Activated CD4-positive, alpha-beta T cell treated with anti-CD3 and anti-CD28 coated beads for 36 hours (primary cell): ENCODE measurements at regions not wholly inside any gene's neighbourhood (a gene's known extent, or its start where the extent isn't known, plus 50 kb on each side); places are given as distances from the start of the nearest gene placed in this dataset.
"Not testable (repeated sequence)": the region's sequence is repeated elsewhere in the genome, so short reads cannot be mapped to it uniquely, and the experiment has no call there.

ENCODE experiments used
- ATAC-seq: fragments of 200-7000 bp; cut with Tn5 transposase; one replicate; pipeline ENCODE4 v1.10.0; 2021; ENCODE audit warnings: mild to moderate bottlenecking, moderate library complexity
- CTCF ChIA-PET: fragments of 350-600 bp; sonication (Branson Sonifier 250); formaldehyde crosslinking; loops from one replicate; lab custom pipeline; 2021; ENCODE audit warnings: antibody characterized with exemption; lab: Charles Lee
- POLR2A ChIA-PET: fragments of 350-600 bp; sonication (Branson Sonifier 250); formaldehyde crosslinking; loops from one replicate; lab custom pipeline; 2021; ENCODE audit warnings: antibody characterized with exemption, inconsistent platforms; lab: Charles Lee
- DNase-seq: peaks from one replicate; pipeline ENCODE4 v3.0.0-alpha.2; 2020
- H3K27ac Mint-ChIP-seq: one replicate; pipeline ENCODE4 v1.8.0; 2021; ENCODE audit warnings: mixed read lengths
- H3K27me3 Mint-ChIP-seq: one replicate; pipeline ENCODE4 v1.8.0; 2021; ENCODE audit warnings: mixed read lengths
- H3K36me3 Mint-ChIP-seq: one replicate; pipeline ENCODE4 v1.8.0; 2021; ENCODE audit warnings: low read depth, mixed read lengths
- H3K4me1 Mint-ChIP-seq: one replicate; pipeline ENCODE4 v1.8.0; 2021; ENCODE audit warnings: mixed read lengths
- H3K4me3 Mint-ChIP-seq: one replicate; pipeline ENCODE4 v1.8.0; 2021; ENCODE audit warnings: mild to moderate bottlenecking, moderate library complexity, mixed read lengths
- H3K9me3 Mint-ChIP-seq: one replicate; pipeline ENCODE4 v1.8.0; 2021; ENCODE audit warnings: low read depth, mixed read lengths
- intact Hi-C, 2 experiments: fragments of 100-400 bp; cut with DNase I in 1 of 2; cut with micrococcal nuclease in 1 of 2; formaldehyde crosslinking; loops; one replicate each; pipeline versions ENCODE4 v1.14.2 to v1.15.1; 2022 to 2024; cut with DNase I, micrococcal nuclease

GRCh38 chr1:213545181-213545580 lies 442.6 kb upstream of the PROX1 start:
- CTCF ChIA-PET: interaction anchor here (0.6 to 0.7 kb wide), 2 partner anchors 282 to 569 kb away, joined by 3 to 4 read pairs; no protein-coding TSS in a partner anchor
- ATAC-seq, DNase-seq, intact Hi-C loops, H3K27ac Mint-ChIP-seq, H3K9me3 Mint-ChIP-seq, H3K27me3 Mint-ChIP-seq, H3K36me3 Mint-ChIP-seq, POLR2A ChIA-PET, H3K4me3 Mint-ChIP-seq, H3K4me1 Mint-ChIP-seq: not testable (repeated sequence)

- Mint-ChIP-seq H3K36me3 (no peaks in the 10 kb centered on the region), H3K4me1 (no peaks in the 10 kb centered on the region), H3K27me3 (peaks cover 2% of the 10 kb centered on the region), H3K27ac (no peak overlapping the region), H3K9me3 (no peaks in the 10 kb centered on the region), H3K4me3 (no peak overlapping the region)
- DNase-seq (no peak), ATAC-seq (no peak)
- POLR2A ChIA-PET: no interaction called here
- intact Hi-C loops: no loop called here
- CTCF ChIA-PET: no interaction called here
Measured at GRCh38 chr1:213549982-213550381, 437.8 kb upstream of the PROX1 start.

- no peaks in the 10 kb centered on the region for H3K9me3 Mint-ChIP-seq
- ChIA-PET CTCF (no interaction called here), POLR2A (no interaction called here)
- H3K36me3 Mint-ChIP-seq: no peaks in the 10 kb centered on the region
- H3K4me1 Mint-ChIP-seq: no peaks in the 10 kb centered on the region
- no peak overlapping the region for H3K27ac Mint-ChIP-seq
- no peak for DNase-seq
- ATAC-seq: no peak
- no peak overlapping the region for H3K4me3 Mint-ChIP-seq
- intact Hi-C loops: no loop called here
- H3K27me3 Mint-ChIP-seq: peaks cover 4% of the 10 kb centered on the region
Measured at GRCh38 chr1:213550804-213551203, 437.0 kb upstream of the PROX1 start.

GRCh38 chr1:213552045-213552444 lies 435.7 kb upstream of the PROX1 start:
- Mint-ChIP-seq H3K9me3 (no peaks in the 10 kb centered on the region), H3K4me3 (no peak overlapping the region), H3K4me1 (no peaks in the 10 kb centered on the region), H3K27ac (no peak overlapping the region), H3K27me3 (peaks cover 4% of the 10 kb centered on the region), H3K36me3 (no peaks in the 10 kb centered on the region)
- no peak for ATAC-seq
- intact Hi-C loops: no loop called here
- CTCF ChIA-PET: no interaction called here
- POLR2A ChIA-PET: no interaction called here
- no peak for DNase-seq

GRCh38 chr1:213560226-213560625 lies 427.5 kb upstream of the PROX1 start:
- POLR2A ChIA-PET: no interaction called here
- H3K27me3 Mint-ChIP-seq: no peaks in the 10 kb centered on the region
- CTCF ChIA-PET: interaction anchor here (0.8 kb wide), 1 partner anchor 14 kb away, joined by 3 read pairs; no protein-coding TSS in a partner anchor
- H3K4me3 Mint-ChIP-seq: no peak overlapping the region
- intact Hi-C loops: no loop called here
- peaks cover 8% of the 10 kb centered on the region for H3K9me3 Mint-ChIP-seq
- H3K4me1 Mint-ChIP-seq: no peaks in the 10 kb centered on the region
- no peaks in the 10 kb centered on the region for H3K36me3 Mint-ChIP-seq
- ATAC-seq (no peak), DNase-seq (no peak)
- H3K27ac Mint-ChIP-seq: no peak overlapping the region

GRCh38 chr1:213561870-213562269 lies 425.9 kb upstream of the PROX1 start:
- no peak overlapping the region for H3K4me3 Mint-ChIP-seq
- no peak for DNase-seq
- no peaks in the 10 kb centered on the region for H3K36me3 Mint-ChIP-seq
- peaks cover 2% of the 10 kb centered on the region for H3K27me3 Mint-ChIP-seq
- no peak overlapping the region for H3K27ac Mint-ChIP-seq
- no peak for ATAC-seq
- ChIA-PET CTCF (no interaction called here), POLR2A (no interaction called here)
- peaks cover 11% of the 10 kb centered on the region for H3K9me3 Mint-ChIP-seq
- intact Hi-C loops: no loop called here
- no peaks in the 10 kb centered on the region for H3K4me1 Mint-ChIP-seq

- ATAC-seq: no peak
- H3K4me1 Mint-ChIP-seq: no peaks in the 10 kb centered on the region
- H3K9me3 Mint-ChIP-seq: peaks cover 11% of the 10 kb centered on the region
- H3K36me3 Mint-ChIP-seq: no peaks in the 10 kb centered on the region
- POLR2A ChIA-PET: no interaction called here
- H3K27ac Mint-ChIP-seq: no peak overlapping the region
- intact Hi-C loops: no loop called here
- H3K4me3 Mint-ChIP-seq: no peak overlapping the region
- DNase-seq: no peak
- CTCF ChIA-PET: no interaction called here
- H3K27me3 Mint-ChIP-seq: peaks cover 2% of the 10 kb centered on the region
Measured at GRCh38 chr1:213564215-213564659, 423.5 kb upstream of the PROX1 start.

- no peak for ATAC-seq
- CTCF ChIA-PET: no interaction called here
- Mint-ChIP-seq H3K9me3 (peaks cover 3% of the 10 kb centered on the region), H3K4me3 (no peak overlapping the region), H3K27ac (no peak overlapping the region), H3K27me3 (peaks cover 9% of the 10 kb centered on the region), H3K4me1 (no peaks in the 10 kb centered on the region), H3K36me3 (no peaks in the 10 kb centered on the region)
- intact Hi-C loops: no loop called here
- POLR2A ChIA-PET: no interaction called here
- DNase-seq: no peak
Measured at GRCh38 chr1:213568929-213569815, 418.6 kb upstream of the PROX1 start.

- Mint-ChIP-seq H3K9me3 (peaks cover 7% of the 10 kb centered on the region), H3K4me3 (no peak overlapping the region), H3K36me3 (no peaks in the 10 kb centered on the region), H3K4me1 (no peaks in the 10 kb centered on the region), H3K27ac (no peak overlapping the region), H3K27me3 (peaks cover 9% of the 10 kb centered on the region)
- ChIA-PET POLR2A (no interaction called here), CTCF (interaction anchor here (0.6 kb wide), 1 partner anchor 12 kb away, joined by 3 read pairs; no protein-coding TSS in a partner anchor)
- no peak for ATAC-seq
- intact Hi-C loops: no loop called here
- no peak for DNase-seq
Measured at GRCh38 chr1:213569816-213570150, 418.0 kb upstream of the PROX1 start.

GRCh38 chr1:213570487-213570886 lies 417.3 kb upstream of the PROX1 start:
- no peaks in the 10 kb centered on the region for H3K36me3 Mint-ChIP-seq
- H3K4me3 Mint-ChIP-seq: no peak overlapping the region
- ChIA-PET CTCF (interaction anchor here (0.6 kb wide), 1 partner anchor 11 kb away, joined by 3 read pairs; no protein-coding TSS in a partner anchor), POLR2A (no interaction called here)
- no peaks in the 10 kb centered on the region for H3K4me1 Mint-ChIP-seq
- H3K27ac Mint-ChIP-seq: no peak overlapping the region
- no peak for ATAC-seq
- DNase-seq: no peak
- H3K27me3 Mint-ChIP-seq: peaks cover 9% of the 10 kb centered on the region
- intact Hi-C loops: no loop called here
- H3K9me3 Mint-ChIP-seq: peaks cover 7% of the 10 kb centered on the region

GRCh38 chr1:213571419-213571818 lies 416.4 kb upstream of the PROX1 start:
- DNase-seq (no peak), ATAC-seq (no peak)
- H3K4me1 Mint-ChIP-seq: no peaks in the 10 kb centered on the region
- H3K9me3 Mint-ChIP-seq: peaks cover 5% of the 10 kb centered on the region
- POLR2A ChIA-PET: no interaction called here
- no peak overlapping the region for H3K27ac Mint-ChIP-seq
- no peak overlapping the region for H3K4me3 Mint-ChIP-seq
- no peaks in the 10 kb centered on the region for H3K36me3 Mint-ChIP-seq
- CTCF ChIA-PET: no interaction called here
- peaks cover 8% of the 10 kb centered on the region for H3K27me3 Mint-ChIP-seq
- intact Hi-C loops: no loop called here

GRCh38 chr1:213571843-213572242 lies 415.9 kb upstream of the PROX1 start:
- no peak for ATAC-seq
- ChIA-PET POLR2A (no interaction called here), CTCF (no interaction called here)
- no peaks in the 10 kb centered on the region for H3K36me3 Mint-ChIP-seq
- intact Hi-C loops: no loop called here
- no peaks in the 10 kb centered on the region for H3K4me1 Mint-ChIP-seq
- no peak overlapping the region for H3K27ac Mint-ChIP-seq
- DNase-seq: no peak
- H3K4me3 Mint-ChIP-seq: no peak overlapping the region
- H3K9me3 Mint-ChIP-seq: peaks cover 3% of the 10 kb centered on the region
- peaks cover 7% of the 10 kb centered on the region for H3K27me3 Mint-ChIP-seq
